Esophagus squamous epithelium (tissue), 5 donors: ENCODE measurements at regions not wholly inside any gene's neighbourhood (a gene's known extent, or its start where the extent isn't known, plus 50 kb on each side); places are given as distances from the start of the nearest gene placed in this dataset.
"Not testable (repeated sequence)": the region's sequence is repeated elsewhere in the genome, so short reads cannot be mapped to it uniquely, and the experiment has no call there.

ENCODE experiments used
- DNase-seq: peaks from one replicate; lab custom pipeline; 2025; lab: John Stamatoyannopoulos, UW
- H3K27ac ChIP-seq, 4 donors: fragments of 200-600 bp; sonication (generic); one replicate each; pipeline ENCODE4 v1.5.1; 2016 to 2019; ENCODE audit warnings: mild to moderate bottlenecking in 1 of 4
- H3K27me3 ChIP-seq, 4 donors: fragments of 200-600 bp; sonication (generic); 1 replicate in 3 of 4; 2 replicates in 1 of 4; pipeline versions ENCODE4 v1.5.1 to v1.6.0; 2017 to 2021; ENCODE audit warnings: antibody characterized with exemption in 1 of 4
- H3K36me3 ChIP-seq, 3 donors: fragments of 200-600 bp; sonication (generic); one replicate each; pipeline ENCODE4 v1.5.1; 2016 to 2019
- H3K4me1 ChIP-seq, 3 donors: fragments of 200-600 bp; sonication (generic); one replicate each; pipeline ENCODE4 v1.5.1; 2017 to 2019
- H3K4me3 ChIP-seq, 4 donors: fragments of 200-600 bp; sonication (generic); 1 replicate in 3 of 4; 2 replicates in 1 of 4; pipeline ENCODE4 v1.5.1; 2016 to 2019; ENCODE audit warnings: mild to moderate bottlenecking in 2 of 4, moderate library complexity in 1 of 4
- H3K9me3 ChIP-seq, 3 donors: fragments of 200-600 bp; sonication (generic); one replicate each; pipeline ENCODE4 v1.5.1; 2016 to 2019
- POLR2A ChIP-seq, 4 donors: fragments of 450-650 bp; IDR thresholded peaks; one replicate each; pipeline ENCODE4 v1.6.1; 2017; ENCODE audit warnings: antibody characterized with exemption in 4 of 4, mild to moderate bottlenecking in 4 of 4, moderate library complexity in 3 of 4
- WGBS, 2 donors: methylation state at CpG; one replicate each; pipeline ENCODE4 v1.1.5; 2018; 5-methylcytosine and 5-hydroxymethylcytosine counted together
- intact Hi-C: fragments of 100-400 bp; cut with DNase I; formaldehyde crosslinking; loops from one replicate; pipeline ENCODE4 v1.15.0; 2022
- TF ChIP-seq, protein P1 (sequence below), 6 experiments: fragments of 450-650 bp in 4 of 6; fragments of 200-600 bp in 2 of 6; sonication (generic) in 2 of 6; IDR thresholded peaks; one replicate each; pipeline ENCODE4 v1.5.1; 2016 to 2019; ENCODE audit warnings: antibody characterized with exemption in 6 of 6, mild to moderate bottlenecking in 4 of 6, moderate library complexity in 4 of 6
- donor health status: DM: yes; HTN: yes; CAD: no.

DNA sequence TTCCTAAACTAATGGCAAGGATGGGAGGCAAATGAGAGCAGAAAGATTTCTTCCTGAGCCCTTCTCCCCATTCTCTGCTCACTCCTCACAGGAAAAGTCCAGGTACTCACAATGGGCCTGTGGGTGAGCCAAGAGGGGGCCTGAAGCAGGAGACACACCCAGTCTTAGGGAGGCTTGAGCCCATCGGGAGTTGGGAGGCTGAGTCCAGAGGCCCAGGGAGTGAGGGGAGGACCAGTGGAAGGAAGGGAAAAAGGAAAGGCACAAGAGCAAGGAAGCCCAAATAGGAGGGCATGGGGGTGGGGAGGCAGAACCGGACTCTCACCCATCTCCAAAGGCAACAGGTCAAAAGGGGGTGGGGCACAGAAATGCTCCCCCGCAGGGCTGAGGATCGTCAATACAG, 68.1 kb upstream of the CNEP1R1 start:
- Histone ChIP-seq H3K36me3 (no peaks in the 10 kb centered on the region), H3K27ac (no peak overlapping the region), H3K27me3 (peaks cover 0 to 17% (median 0%) of the 10 kb centered on the region in 4 donors), H3K4me3 (no peak overlapping the region), H3K9me3 (no peaks in the 10 kb centered on the region), H3K4me1 (peaks cover 0 to 11% (median 0%) of the 10 kb centered on the region in 3 donors)
- intact Hi-C loops: no loop called here
- no peak for DNase-seq
- 82 to 90% methylated on average over 2 to 4 of the region's 4 CpGs for WGBS, 2 donors
- TF ChIP-seq, protein P1, sequence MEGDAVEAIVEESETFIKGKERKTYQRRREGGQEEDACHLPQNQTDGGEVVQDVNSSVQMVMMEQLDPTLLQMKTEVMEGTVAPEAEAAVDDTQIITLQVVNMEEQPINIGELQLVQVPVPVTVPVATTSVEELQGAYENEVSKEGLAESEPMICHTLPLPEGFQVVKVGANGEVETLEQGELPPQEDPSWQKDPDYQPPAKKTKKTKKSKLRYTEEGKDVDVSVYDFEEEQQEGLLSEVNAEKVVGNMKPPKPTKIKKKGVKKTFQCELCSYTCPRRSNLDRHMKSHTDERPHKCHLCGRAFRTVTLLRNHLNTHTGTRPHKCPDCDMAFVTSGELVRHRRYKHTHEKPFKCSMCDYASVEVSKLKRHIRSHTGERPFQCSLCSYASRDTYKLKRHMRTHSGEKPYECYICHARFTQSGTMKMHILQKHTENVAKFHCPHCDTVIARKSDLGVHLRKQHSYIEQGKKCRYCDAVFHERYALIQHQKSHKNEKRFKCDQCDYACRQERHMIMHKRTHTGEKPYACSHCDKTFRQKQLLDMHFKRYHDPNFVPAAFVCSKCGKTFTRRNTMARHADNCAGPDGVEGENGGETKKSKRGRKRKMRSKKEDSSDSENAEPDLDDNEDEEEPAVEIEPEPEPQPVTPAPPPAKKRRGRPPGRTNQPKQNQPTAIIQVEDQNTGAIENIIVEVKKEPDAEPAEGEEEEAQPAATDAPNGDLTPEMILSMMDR (IDR thresholded peaks at IDR 0.05): no peak
- no peak for TF ChIP-seq POLR2A (IDR thresholded peaks at IDR 0.05)

DNA sequence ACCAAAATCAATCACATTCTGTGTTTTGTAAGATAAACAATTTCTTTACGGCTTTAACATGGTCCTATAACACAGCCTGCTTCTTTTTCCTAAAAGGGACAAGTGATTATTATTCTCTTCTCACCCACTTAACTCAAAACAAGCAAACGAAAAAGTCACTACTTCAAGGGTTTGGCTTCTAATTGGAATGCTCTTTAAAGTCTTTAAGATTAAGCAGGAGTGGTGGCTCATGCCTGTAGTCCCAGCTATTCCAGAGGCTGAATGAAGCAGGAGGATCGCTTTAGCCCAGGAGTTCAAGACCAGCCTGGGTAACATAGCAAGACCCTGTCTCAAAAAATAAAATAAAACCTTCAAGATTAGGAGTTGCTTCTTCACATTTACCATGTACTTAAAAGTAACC, 66.6 kb upstream of the CNEP1R1 start:
- intact Hi-C loops: no loop called here
- H3K4me1 ChIP-seq: peaks cover 0 to 11% (median 0%) of the 10 kb centered on the region in 3 donors
- TF ChIP-seq POLR2A (IDR thresholded peaks at IDR 0.05): no peak
- TF ChIP-seq, protein P1 (IDR thresholded peaks at IDR 0.05): no peak
- H3K4me3 ChIP-seq: no peak overlapping the region
- WGBS, 2 donors: 68 to 75% methylated on average over 3 of the region's 3 CpGs
- no peak overlapping the region for H3K27ac ChIP-seq
- DNase-seq: no peak
- H3K36me3 ChIP-seq: no peaks in the 10 kb centered on the region
- no peaks in the 10 kb centered on the region for H3K9me3 ChIP-seq
- H3K27me3 ChIP-seq: peaks cover 0 to 25% (median 0%) of the 10 kb centered on the region in 4 donors

DNA sequence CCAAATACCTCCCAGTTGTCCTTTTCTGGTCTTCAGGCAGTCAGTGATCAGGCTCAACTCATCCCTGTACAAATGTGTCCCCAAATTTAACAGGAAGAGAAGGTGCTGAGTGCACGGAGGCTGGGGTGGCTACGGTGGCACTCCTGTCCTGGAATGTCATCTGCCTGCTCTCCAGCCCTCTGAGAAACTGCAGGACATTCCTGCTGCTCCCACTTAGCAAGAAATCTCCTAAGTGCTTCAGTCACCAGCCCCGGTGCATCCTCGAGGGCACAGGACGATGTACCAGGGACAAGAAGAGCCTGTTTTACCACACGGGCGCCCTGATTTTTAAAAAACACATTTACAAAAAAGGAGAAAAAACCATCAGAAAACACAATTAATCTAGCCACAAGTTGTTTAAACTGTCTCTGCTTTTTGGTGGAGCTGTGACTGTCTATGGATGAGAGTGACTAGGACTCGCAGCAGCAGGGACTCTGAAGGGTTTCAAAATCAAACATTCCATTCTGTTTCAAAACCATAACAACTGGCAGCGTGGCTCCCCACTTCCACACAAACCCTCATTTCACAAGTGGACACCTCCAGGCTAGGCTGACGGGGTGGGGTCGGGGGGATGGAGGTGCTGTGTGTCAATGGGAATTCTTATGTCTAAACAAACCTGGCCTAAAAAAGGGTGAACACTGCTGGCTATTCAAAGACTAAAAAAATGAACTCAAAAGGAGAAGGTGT, 65.3 kb upstream of the CNEP1R1 start:
- intact Hi-C loops: no loop called here
- Histone ChIP-seq H3K27ac (no peak overlapping the region), H3K36me3 (no peaks in the 10 kb centered on the region), H3K9me3 (no peaks in the 10 kb centered on the region), H3K27me3 (peaks cover 0 to 31% (median 0%) of the 10 kb centered on the region in 4 donors), H3K4me1 (peaks cover 0 to 11% (median 0%) of the 10 kb centered on the region in 3 donors), H3K4me3 (no peak overlapping the region)
- TF ChIP-seq, protein P1 (IDR thresholded peaks at IDR 0.05): no peak
- TF ChIP-seq POLR2A (IDR thresholded peaks at IDR 0.05): no peak
- no peak for DNase-seq
- WGBS, 2 donors: 80 to 85% methylated on average over 6 to 11 of the region's 11 CpGs

DNA sequence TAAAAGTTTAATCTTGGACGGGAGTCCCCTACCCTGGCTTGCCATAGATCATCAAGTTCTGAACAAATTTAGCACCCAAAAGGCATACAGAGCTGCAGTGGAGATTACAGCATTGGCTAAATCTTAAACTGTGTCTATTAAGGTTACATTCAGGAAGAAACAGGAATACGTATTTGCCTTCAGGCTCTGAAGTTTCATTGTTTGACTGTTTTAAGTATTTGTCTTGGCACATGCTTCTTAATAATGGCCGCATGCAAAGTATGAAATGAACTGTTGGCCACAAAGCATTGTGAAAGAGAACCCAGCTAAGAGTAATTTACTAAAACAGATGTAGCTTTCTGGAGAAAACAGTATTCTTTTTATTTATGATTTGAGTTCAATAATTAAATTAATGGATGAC, 63.9 kb upstream of the CNEP1R1 start:
- Histone ChIP-seq H3K36me3 (no peaks in the 10 kb centered on the region), H3K4me3 (no peak overlapping the region), H3K4me1 (peaks cover 0 to 11% (median 0%) of the 10 kb centered on the region in 3 donors), H3K9me3 (no peaks in the 10 kb centered on the region), H3K27me3 (peaks cover 0 to 40% (median 0%) of the 10 kb centered on the region in 4 donors), H3K27ac (no peak overlapping the region)
- WGBS, 2 donors: 25 to 37% methylated on average over 3 of the region's 3 CpGs
- DNase-seq: no peak
- TF ChIP-seq, protein P1 (IDR thresholded peaks at IDR 0.05): no peak
- TF ChIP-seq POLR2A (IDR thresholded peaks at IDR 0.05): no peak
- intact Hi-C loops: no loop called here

DNA sequence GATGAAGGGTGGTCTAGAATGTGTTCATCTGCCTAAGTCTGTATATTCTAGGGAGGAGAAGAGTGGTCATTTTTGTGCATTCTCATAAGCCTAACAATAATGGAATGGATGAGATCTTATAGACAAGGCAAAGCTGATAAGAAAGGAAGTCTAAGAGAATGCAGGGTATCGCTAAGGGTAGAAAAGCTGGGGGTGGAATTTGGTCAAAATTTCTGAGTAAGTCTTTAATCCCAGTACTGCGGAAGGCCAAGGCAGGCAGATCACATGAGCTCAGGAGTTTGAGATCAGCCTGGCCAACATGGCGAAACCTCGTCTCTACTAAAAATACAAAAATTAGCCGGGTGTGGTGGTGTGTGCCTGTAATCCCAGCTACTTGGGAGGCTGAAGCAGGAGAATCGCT, 62.5 kb upstream of the CNEP1R1 start:
- H3K27ac ChIP-seq, intact Hi-C loops, H3K4me3 ChIP-seq, DNase-seq, H3K36me3 ChIP-seq, H3K9me3 ChIP-seq: not testable (repeated sequence)
- WGBS, 2 donors: 91 to 99% methylated on average over 6 of the region's 6 CpGs
- Histone ChIP-seq H3K27me3 (peaks cover 0 to 48% (median 0%) of the 10 kb centered on the region in 4 donors), H3K4me1 (peaks cover 0 to 11% (median 0%) of the 10 kb centered on the region in 3 donors)
